ENCODE measurements at regions not wholly inside any gene's neighbourhood (a gene's known extent, or its start where the extent isn't known, plus 50 kb on each side); places are given as distances from the start of the nearest gene placed in this dataset.

DNA sequence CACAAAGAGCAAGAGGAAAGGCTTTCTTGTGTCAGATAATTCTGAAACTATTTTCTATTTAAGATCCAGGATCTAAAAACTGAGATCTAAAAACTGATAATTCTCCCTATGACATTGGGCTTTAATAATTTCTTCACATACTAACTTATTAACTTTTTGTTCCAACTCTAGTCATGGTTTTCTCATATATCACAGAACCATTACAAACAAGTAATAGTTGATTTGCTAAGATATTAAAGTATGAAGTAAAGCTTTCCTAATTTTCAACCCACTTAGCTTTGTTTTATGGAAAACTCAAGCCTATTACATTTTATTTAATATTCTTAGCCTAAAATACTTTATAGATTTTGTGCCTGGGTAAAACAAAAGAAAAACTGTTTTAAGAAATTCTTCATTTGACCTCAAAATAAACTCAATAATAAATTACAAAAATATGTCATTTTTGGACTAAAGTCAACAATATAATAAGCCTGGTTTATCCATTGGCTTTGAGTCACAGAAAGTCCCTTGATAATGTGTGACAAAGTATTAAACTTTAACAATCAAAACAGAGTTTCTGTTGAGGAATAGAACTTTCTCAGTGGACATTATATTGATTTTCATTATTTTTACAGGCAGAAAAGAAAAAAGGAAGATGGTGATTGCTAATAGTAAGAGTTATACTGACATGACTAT, 1142.9 kb upstream of the SORCS1 start:
- TF ChIP-seq, protein P1, sequence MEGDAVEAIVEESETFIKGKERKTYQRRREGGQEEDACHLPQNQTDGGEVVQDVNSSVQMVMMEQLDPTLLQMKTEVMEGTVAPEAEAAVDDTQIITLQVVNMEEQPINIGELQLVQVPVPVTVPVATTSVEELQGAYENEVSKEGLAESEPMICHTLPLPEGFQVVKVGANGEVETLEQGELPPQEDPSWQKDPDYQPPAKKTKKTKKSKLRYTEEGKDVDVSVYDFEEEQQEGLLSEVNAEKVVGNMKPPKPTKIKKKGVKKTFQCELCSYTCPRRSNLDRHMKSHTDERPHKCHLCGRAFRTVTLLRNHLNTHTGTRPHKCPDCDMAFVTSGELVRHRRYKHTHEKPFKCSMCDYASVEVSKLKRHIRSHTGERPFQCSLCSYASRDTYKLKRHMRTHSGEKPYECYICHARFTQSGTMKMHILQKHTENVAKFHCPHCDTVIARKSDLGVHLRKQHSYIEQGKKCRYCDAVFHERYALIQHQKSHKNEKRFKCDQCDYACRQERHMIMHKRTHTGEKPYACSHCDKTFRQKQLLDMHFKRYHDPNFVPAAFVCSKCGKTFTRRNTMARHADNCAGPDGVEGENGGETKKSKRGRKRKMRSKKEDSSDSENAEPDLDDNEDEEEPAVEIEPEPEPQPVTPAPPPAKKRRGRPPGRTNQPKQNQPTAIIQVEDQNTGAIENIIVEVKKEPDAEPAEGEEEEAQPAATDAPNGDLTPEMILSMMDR (conservative IDR thresholded peaks at IDR 0.05; ENCODE audit: low read depth, low read length) = no peak
- TF ChIP-seq BHLHE40 (IDR thresholded peaks at IDR 0.05; ENCODE audit: low read depth, low read length) (no peak), POLR2A (IDR thresholded peaks at IDR 0.05; ENCODE audit: low read depth, low read length) (no peak), RFX5 (IDR thresholded peaks at IDR 0.05; ENCODE audit: low read depth, low read length) (no peak), RCOR1 (IDR thresholded peaks at IDR 0.05; ENCODE audit: insufficient replicate concordance, low read length) (no peak)

All from IMR-90 (cell line).